ENCODE measurements at regions not wholly inside any gene's neighbourhood (a gene's known extent, or its start where the extent isn't known, plus 50 kb on each side); places are given as distances from the start of the nearest gene placed in this dataset.
"Not testable (repeated sequence)": the region's sequence is repeated elsewhere in the genome, so short reads cannot be mapped to it uniquely, and the experiment has no call there.

- no peak for TF ChIP-seq CTCF (IDR thresholded peaks at IDR 0.05; ENCODE audit: low read depth, low read length, missing control alignments)
- no peaks in the 10 kb centered on the region for H3K27me3 ChIP-seq (replicated peaks)
- in situ Hi-C loops (cut with HindIII; ENCODE audit: low pct_ligation_motif_present, low sequenced_read_pairs), result no loop called here
- H3K4me3 ChIP-seq (ENCODE audit: low read depth, low read length), result no peak overlapping the region
- H3K27ac ChIP-seq, result no peak overlapping the region
- no peak for DNase-seq
- H3K36me3 ChIP-seq (replicated peaks), result no peaks in the 10 kb centered on the region
These were observed 1019.4 kb downstream of the EPHA7 start for GRCh38 chr6:92399911-92400310.

GRCh38 chr6:92388706-92389105 lies 1030.7 kb downstream of the EPHA7 start:
- H3K4me3 ChIP-seq (ENCODE audit: low read depth, low read length); H3K27ac ChIP-seq; H3K27me3 ChIP-seq (replicated peaks); H3K36me3 ChIP-seq (replicated peaks); in situ Hi-C loops (cut with HindIII; ENCODE audit: low pct_ligation_motif_present, low sequenced_read_pairs); DNase-seq: not testable (repeated sequence)

- Histone ChIP-seq H3K36me3 (replicated peaks) (no peaks in the 10 kb centered on the region), H3K27me3 (replicated peaks) (no peaks in the 10 kb centered on the region), H3K27ac (no peak overlapping the region), H3K4me3 (ENCODE audit: low read depth, low read length) (no peak overlapping the region)
- TF ChIP-seq CTCF (IDR thresholded peaks at IDR 0.05; ENCODE audit: low read depth, low read length, missing control alignments), result no peak
- DNase-seq, result no peak
- in situ Hi-C loops (cut with HindIII; ENCODE audit: low pct_ligation_motif_present, low sequenced_read_pairs), result no loop called here
These were observed 1038.4 kb downstream of the EPHA7 start for GRCh38 chr6:92380803-92381601.

- TF ChIP-seq CTCF (IDR thresholded peaks at IDR 0.05; ENCODE audit: low read depth, low read length, missing control alignments), result no peak
- no peak overlapping the region for H3K4me3 ChIP-seq (ENCODE audit: low read depth, low read length)
- no peak overlapping the region for H3K27ac ChIP-seq
- H3K27me3 ChIP-seq (replicated peaks), result no peaks in the 10 kb centered on the region
- H3K36me3 ChIP-seq (replicated peaks), result no peaks in the 10 kb centered on the region
- DNase-seq, result no peak
- in situ Hi-C loops (cut with HindIII; ENCODE audit: low pct_ligation_motif_present, low sequenced_read_pairs), result no loop called here
These were observed 1042.2 kb downstream of the EPHA7 start for GRCh38 chr6:92377137-92377536.

GRCh38 chr6:92376691-92377090 lies 1042.7 kb downstream of the EPHA7 start:
- Histone ChIP-seq H3K4me3 (ENCODE audit: low read depth, low read length) (no peak overlapping the region), H3K27ac (no peak overlapping the region), H3K27me3 (replicated peaks) (no peaks in the 10 kb centered on the region), H3K36me3 (replicated peaks) (no peaks in the 10 kb centered on the region)
- in situ Hi-C loops (cut with HindIII; ENCODE audit: low pct_ligation_motif_present, low sequenced_read_pairs), result no loop called here
- no peak for DNase-seq
- no peak for TF ChIP-seq CTCF (IDR thresholded peaks at IDR 0.05; ENCODE audit: low read depth, low read length, missing control alignments)

- in situ Hi-C loops (cut with HindIII; ENCODE audit: low pct_ligation_motif_present, low sequenced_read_pairs), result no loop called here
- no peak for DNase-seq
- Histone ChIP-seq H3K4me3 (ENCODE audit: low read depth, low read length) (no peak overlapping the region), H3K27ac (no peak overlapping the region), H3K36me3 (replicated peaks) (no peaks in the 10 kb centered on the region), H3K27me3 (replicated peaks) (no peaks in the 10 kb centered on the region)
- no peak for TF ChIP-seq CTCF (IDR thresholded peaks at IDR 0.05; ENCODE audit: low read depth, low read length, missing control alignments)
These were observed 1047.8 kb downstream of the EPHA7 start for GRCh38 chr6:92371211-92372208.

Measured in brain microvascular endothelial cell (primary cell).